Suprapubic skin (tissue), 4 donors: ENCODE measurements at regions not wholly inside any gene's neighbourhood (a gene's known extent, or its start where the extent isn't known, plus 50 kb on each side); places are given as distances from the start of the nearest gene placed in this dataset.
A peak's percentile ranks its signal among the peaks of the same experiment; 100 is the strongest.

Source experiments
- DNase-seq, 2 donors: peaks; one replicate each; pipeline ENCODE4 v3.0.0-alpha.2; 2019; ENCODE audit warnings: low spot score in 2 of 2
- H3K27ac ChIP-seq: fragments of 200-600 bp; sonication (generic); one replicate; pipeline ENCODE4 v1.5.1; 2019
- H3K27me3 ChIP-seq: fragments of 200-600 bp; sonication (generic); one replicate; pipeline ENCODE4 v1.5.1; 2019
- H3K36me3 ChIP-seq: fragments of 200-600 bp; sonication (generic); one replicate; pipeline ENCODE4 v1.5.1; 2019
- H3K4me1 ChIP-seq: fragments of 200-600 bp; sonication (generic); one replicate; pipeline ENCODE4 v1.5.1; 2019
- H3K4me3 ChIP-seq: fragments of 200-600 bp; sonication (generic); one replicate; pipeline ENCODE4 v1.5.1; 2019; ENCODE audit warnings: mild to moderate bottlenecking
- H3K9me3 ChIP-seq: fragments of 200-600 bp; sonication (generic); one replicate; pipeline ENCODE4 v1.5.1; 2019
- EP300 ChIP-seq: sonication (generic); formaldehyde crosslinking; IDR thresholded peaks from one replicate; pipeline ENCODE4 v1.6.1; 2017; ENCODE audit warnings: antibody characterized with exemption
- POLR2A ChIP-seq, 2 donors: fragments of 450-650 bp; IDR thresholded peaks; one replicate each; pipeline ENCODE4 v1.6.1; 2017; ENCODE audit warnings: antibody characterized with exemption in 2 of 2, mild to moderate bottlenecking in 2 of 2, moderate library complexity in 2 of 2
- POLR2AphosphoS5 ChIP-seq, 3 donors: sonication (generic); formaldehyde crosslinking; IDR thresholded peaks; one replicate each; pipeline ENCODE4 v1.6.1; 2017; ENCODE audit warnings: antibody characterized with exemption in 3 of 3
- WGBS: methylation state at CpG from one replicate; pipeline ENCODE4 v1.1.5; 2018; 5-methylcytosine and 5-hydroxymethylcytosine counted together
- TF ChIP-seq, protein P1 (sequence below), 2 donors: fragments of 200-600 bp in 1 of 2; fragments of 450-650 bp in 1 of 2; sonication (generic) in 1 of 2; IDR thresholded peaks; one replicate each; pipeline ENCODE4 v1.5.1; 2016 to 2019; ENCODE audit warnings: antibody characterized with exemption in 2 of 2, mild to moderate bottlenecking in 1 of 2, moderate library complexity in 1 of 2

DNA sequence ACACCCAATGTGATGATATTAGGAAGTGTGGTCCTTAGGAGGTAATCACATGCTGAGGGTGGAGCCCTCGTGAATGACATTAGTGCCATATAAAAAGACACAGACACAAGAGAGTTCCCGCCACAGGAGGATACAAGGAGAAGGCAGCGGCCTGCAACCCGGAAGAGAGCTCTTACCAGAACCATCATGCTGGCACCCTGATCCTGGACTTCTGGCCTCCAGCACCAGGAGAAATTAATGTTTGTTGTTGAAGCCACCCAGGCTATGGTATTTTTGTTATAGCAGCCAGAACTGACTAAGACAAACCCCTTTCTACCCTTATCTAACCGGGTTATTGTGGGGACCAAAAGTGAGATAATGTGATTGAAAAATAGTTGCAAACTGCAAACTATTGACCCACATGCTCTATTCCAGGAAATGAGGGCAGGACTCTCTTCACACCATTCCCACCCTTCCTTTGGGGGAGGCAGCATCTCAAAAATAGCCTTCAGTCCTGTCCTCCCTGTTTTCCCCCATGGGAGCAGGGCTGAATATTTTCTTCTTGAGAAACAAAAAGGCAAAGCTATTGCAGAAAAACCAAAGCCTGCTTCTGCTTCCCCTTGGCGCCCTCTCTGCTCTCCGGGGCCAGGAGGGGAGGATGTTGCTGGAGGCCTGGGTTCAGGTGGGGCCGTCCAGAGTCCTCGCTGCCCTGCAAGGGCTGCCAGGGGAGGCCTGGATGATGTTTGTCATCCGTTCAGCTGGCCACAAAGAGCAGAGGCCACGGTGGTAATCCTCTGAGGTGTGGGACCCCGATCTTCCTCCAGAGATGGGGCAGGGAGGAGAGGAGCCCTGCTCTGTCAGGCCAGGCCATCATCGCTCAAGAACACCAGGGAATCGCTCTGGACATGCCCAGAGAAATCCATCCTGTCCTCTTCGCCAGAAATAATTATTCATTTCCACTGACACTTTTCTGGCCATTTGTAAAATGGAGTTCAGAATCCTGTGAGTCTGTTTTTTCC is 73.8 kb upstream of the HAAO start:
- Histone ChIP-seq H3K27me3 (no peaks in the 10 kb centered on the region), H3K4me3 (no peak overlapping the region), H3K4me1 (peaks cover 27% of the 10 kb centered on the region), H3K9me3 (peaks cover 10% of the 10 kb centered on the region), H3K36me3 (no peaks in the 10 kb centered on the region), H3K27ac (peak overlapping the region; percentile 81)
- peak in 1 of 2 donors; percentile 76 for DNase-seq
- no peak for TF ChIP-seq POLR2A (IDR thresholded peaks at IDR 0.05)
- no peak for TF ChIP-seq POLR2AphosphoS5 (IDR thresholded peaks at IDR 0.05)
- TF ChIP-seq, protein P1, sequence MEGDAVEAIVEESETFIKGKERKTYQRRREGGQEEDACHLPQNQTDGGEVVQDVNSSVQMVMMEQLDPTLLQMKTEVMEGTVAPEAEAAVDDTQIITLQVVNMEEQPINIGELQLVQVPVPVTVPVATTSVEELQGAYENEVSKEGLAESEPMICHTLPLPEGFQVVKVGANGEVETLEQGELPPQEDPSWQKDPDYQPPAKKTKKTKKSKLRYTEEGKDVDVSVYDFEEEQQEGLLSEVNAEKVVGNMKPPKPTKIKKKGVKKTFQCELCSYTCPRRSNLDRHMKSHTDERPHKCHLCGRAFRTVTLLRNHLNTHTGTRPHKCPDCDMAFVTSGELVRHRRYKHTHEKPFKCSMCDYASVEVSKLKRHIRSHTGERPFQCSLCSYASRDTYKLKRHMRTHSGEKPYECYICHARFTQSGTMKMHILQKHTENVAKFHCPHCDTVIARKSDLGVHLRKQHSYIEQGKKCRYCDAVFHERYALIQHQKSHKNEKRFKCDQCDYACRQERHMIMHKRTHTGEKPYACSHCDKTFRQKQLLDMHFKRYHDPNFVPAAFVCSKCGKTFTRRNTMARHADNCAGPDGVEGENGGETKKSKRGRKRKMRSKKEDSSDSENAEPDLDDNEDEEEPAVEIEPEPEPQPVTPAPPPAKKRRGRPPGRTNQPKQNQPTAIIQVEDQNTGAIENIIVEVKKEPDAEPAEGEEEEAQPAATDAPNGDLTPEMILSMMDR (IDR thresholded peaks at IDR 0.05) = no peak
- WGBS = 56% methylated on average over 15 of the region's 15 CpGs

DNA sequence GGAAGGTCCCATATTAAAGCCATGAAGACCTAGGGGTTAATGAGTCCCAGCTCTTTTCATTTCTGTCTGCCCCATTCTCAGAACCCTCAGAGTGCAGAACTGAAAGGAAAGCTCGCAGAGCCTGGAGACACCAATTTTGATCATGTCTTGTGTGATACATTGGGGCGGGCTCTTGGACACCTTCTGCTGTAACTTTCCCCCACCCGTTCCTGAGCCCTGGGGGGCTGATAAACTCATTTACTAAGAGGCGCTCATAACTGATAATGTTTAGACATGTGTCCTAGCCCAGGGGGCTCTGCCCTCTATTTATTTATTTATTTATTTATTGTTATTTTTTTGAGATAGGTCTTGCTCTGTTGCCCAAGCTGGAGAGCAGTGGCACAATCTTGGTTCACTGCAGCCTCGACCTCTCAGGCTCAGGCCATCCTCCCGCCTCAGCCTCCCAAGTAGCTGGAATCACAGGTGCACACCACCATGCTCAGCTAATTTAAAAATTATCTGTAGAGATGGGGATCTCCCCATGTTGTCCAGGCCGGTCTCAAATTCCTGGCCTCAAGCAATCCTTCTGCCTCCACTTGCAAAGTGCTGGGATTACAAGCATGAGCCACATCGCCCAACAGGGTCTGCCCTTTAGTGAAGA is 72.4 kb upstream of the HAAO start:
- 90% methylated on average over 8 of the region's 8 CpGs for WGBS
- TF ChIP-seq, protein P1 (IDR thresholded peaks at IDR 0.05) = no peak
- no peak for TF ChIP-seq EP300
- no peak for TF ChIP-seq POLR2AphosphoS5 (IDR thresholded peaks at IDR 0.05)
- no peak for TF ChIP-seq POLR2A (IDR thresholded peaks at IDR 0.05)
- peaks cover 27% of the 10 kb centered on the region for H3K4me1 ChIP-seq
- H3K4me3 ChIP-seq = no peak overlapping the region
- no peak overlapping the region for H3K27ac ChIP-seq
- peak in 1 of 2 donors; percentile 36 for DNase-seq
- no peaks in the 10 kb centered on the region for H3K36me3 ChIP-seq
- peaks cover 10% of the 10 kb centered on the region for H3K9me3 ChIP-seq
- H3K27me3 ChIP-seq = no peaks in the 10 kb centered on the region

DNA sequence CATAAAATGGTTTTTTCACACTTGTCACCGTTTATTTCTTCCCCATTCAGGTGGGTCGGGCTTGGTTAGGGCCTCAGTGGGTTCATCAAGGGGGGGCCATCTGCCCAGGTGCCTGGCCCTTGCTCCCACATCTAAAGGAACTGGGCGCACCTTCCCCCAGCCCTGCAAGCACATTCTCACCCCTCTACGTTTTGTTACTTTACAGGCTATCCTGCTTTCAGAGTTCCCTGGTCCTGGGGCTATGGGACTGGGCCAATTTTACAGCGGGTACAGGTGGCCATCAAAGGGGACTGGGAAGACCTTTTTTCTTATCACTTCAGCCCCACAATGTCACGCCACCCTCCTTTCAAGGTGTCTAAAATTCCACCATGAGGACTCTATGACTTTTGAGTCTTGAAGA is 71.8 kb upstream of the HAAO start:
- no peak overlapping the region for H3K27ac ChIP-seq
- H3K27me3 ChIP-seq = no peaks in the 10 kb centered on the region
- H3K9me3 ChIP-seq = peaks cover 8% of the 10 kb centered on the region
- peaks cover 27% of the 10 kb centered on the region for H3K4me1 ChIP-seq
- no peaks in the 10 kb centered on the region for H3K36me3 ChIP-seq
- TF ChIP-seq POLR2A (IDR thresholded peaks at IDR 0.05) (no peak), EP300 (no peak), POLR2AphosphoS5 (IDR thresholded peaks at IDR 0.05) (no peak)
- TF ChIP-seq, protein P1 (IDR thresholded peaks at IDR 0.05) = no peak
- no peak overlapping the region for H3K4me3 ChIP-seq
- peak in 1 of 2 donors; percentile 35 for DNase-seq
- 84% methylated on average over 6 of the region's 6 CpGs for WGBS

DNA sequence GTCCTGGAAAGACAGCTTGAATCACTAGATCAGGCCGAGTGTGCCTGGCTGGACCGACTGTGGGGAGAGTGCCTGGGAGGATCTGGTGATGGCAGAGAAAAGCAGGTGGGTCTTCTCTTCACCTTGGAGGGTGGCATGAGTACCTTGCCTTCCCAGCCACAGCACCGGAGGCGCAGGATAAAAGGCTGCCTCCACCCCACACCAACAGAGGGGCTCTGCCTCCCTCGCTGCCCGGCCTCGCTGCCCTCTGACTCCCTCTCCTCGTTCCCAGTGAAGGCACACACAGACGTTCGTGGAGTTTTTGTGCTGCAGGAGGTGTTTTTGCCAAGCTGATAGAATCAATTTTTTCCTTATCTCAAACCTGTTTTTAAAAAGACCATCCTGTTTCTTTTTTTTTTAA is 71.4 kb upstream of the HAAO start:
- Histone ChIP-seq H3K27me3 (no peaks in the 10 kb centered on the region), H3K27ac (no peak overlapping the region)

More for the DNA sequence above, 71.4 kb upstream of the HAAO start:
- TF ChIP-seq EP300 = no peak
- TF ChIP-seq, protein P1 (IDR thresholded peaks at IDR 0.05) = no peak
- WGBS = 82% methylated on average over 10 of the region's 10 CpGs
- peak in 1 of 2 donors; percentile 48 for DNase-seq
- Histone ChIP-seq H3K4me3 (no peak overlapping the region), H3K9me3 (peaks cover 3% of the 10 kb centered on the region), H3K4me1 (peaks cover 27% of the 10 kb centered on the region), H3K36me3 (no peaks in the 10 kb centered on the region)
